Activated B cell treated with CpG ODN at 0.5 μM for 24 hours (primary cell): ENCODE measurements at regions not wholly inside any gene's neighbourhood (a gene's known extent, or its start where the extent isn't known, plus 50 kb on each side); places are given as distances from the start of the nearest gene placed in this dataset.

ENCODE experiments used
- ATAC-seq: fragments of 200-7000 bp; cut with Tn5 transposase; one replicate; pipeline ENCODE4 v1.10.0; 2021; ENCODE audit warnings: low read depth, mild to moderate bottlenecking, moderate library complexity
- CTCF ChIA-PET: fragments of 350-600 bp; sonication (Branson Sonifier 250); formaldehyde crosslinking; loops from one replicate; lab custom pipeline; 2021; ENCODE audit warnings: antibody characterized with exemption; lab: Charles Lee
- POLR2A ChIA-PET: fragments of 350-600 bp; sonication (Branson Sonifier 250); formaldehyde crosslinking; loops from one replicate; lab custom pipeline; 2021; ENCODE audit warnings: antibody characterized with exemption; lab: Charles Lee
- DNase-seq: peaks from one replicate; pipeline ENCODE4 v3.0.0; 2022
- H3K27ac Mint-ChIP-seq: one replicate; pipeline ENCODE4 v1.8.0; 2020; ENCODE audit warnings: mixed read lengths
- H3K27me3 Mint-ChIP-seq: one replicate; pipeline ENCODE4 v1.8.0; 2021; ENCODE audit warnings: mixed read lengths
- H3K36me3 Mint-ChIP-seq: one replicate; pipeline ENCODE4 v1.8.0; 2021; ENCODE audit warnings: low read depth, mixed read lengths
- H3K4me1 Mint-ChIP-seq: one replicate; pipeline ENCODE4 v1.8.0; 2021; ENCODE audit warnings: mixed read lengths
- H3K4me3 Mint-ChIP-seq: one replicate; pipeline ENCODE4 v1.8.0; 2020; ENCODE audit warnings: mild to moderate bottlenecking, mixed read lengths
- H3K9me3 Mint-ChIP-seq: one replicate; pipeline ENCODE4 v1.8.0; 2020; ENCODE audit warnings: mixed read lengths
- intact Hi-C: fragments of 100-400 bp; cut with micrococcal nuclease; formaldehyde crosslinking; loops from one replicate; pipeline ENCODE4 v1.15.1; 2024
- TF ChIP-seq, protein P1 (sequence below): fragments of 200-600 bp; IDR thresholded peaks from one replicate; pipeline ENCODE4 v1.8.0; 2022; ENCODE audit warnings: antibody characterized with exemption, mild to moderate bottlenecking

DNA sequence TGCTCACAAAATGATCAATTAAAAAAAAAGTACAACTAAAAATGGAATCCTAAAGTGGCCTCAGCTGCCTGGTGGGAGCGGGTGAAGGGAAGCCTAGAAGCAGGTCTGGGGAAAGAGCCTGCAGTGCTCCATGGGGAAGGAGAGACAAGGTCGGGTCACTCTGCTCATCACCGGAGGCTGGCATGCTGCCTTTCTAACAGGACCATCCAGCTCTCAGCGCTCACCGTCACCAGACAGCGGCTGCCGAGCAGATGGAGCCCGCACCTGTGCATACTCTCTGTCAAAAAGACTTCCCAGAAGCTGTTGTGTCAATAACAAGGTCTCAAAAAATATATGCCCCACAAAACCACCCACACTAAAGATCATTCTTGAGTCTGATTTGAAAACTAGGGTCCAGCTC, 112.8 kb downstream of the BAMBI start:
- no peaks in the 10 kb centered on the region for H3K36me3 Mint-ChIP-seq
- DNase-seq (no peak), ATAC-seq (no peak)
- H3K27ac Mint-ChIP-seq = no peak overlapping the region
- TF ChIP-seq, protein P1, sequence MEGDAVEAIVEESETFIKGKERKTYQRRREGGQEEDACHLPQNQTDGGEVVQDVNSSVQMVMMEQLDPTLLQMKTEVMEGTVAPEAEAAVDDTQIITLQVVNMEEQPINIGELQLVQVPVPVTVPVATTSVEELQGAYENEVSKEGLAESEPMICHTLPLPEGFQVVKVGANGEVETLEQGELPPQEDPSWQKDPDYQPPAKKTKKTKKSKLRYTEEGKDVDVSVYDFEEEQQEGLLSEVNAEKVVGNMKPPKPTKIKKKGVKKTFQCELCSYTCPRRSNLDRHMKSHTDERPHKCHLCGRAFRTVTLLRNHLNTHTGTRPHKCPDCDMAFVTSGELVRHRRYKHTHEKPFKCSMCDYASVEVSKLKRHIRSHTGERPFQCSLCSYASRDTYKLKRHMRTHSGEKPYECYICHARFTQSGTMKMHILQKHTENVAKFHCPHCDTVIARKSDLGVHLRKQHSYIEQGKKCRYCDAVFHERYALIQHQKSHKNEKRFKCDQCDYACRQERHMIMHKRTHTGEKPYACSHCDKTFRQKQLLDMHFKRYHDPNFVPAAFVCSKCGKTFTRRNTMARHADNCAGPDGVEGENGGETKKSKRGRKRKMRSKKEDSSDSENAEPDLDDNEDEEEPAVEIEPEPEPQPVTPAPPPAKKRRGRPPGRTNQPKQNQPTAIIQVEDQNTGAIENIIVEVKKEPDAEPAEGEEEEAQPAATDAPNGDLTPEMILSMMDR = no peak
- CTCF ChIA-PET = no interaction called here
- H3K4me3 Mint-ChIP-seq = no peak overlapping the region
- H3K9me3 Mint-ChIP-seq = no peaks in the 10 kb centered on the region
- no peaks in the 10 kb centered on the region for H3K27me3 Mint-ChIP-seq
- intact Hi-C loops = no loop called here
- H3K4me1 Mint-ChIP-seq = peaks cover 6% of the 10 kb centered on the region
- POLR2A ChIA-PET = no interaction called here

DNA sequence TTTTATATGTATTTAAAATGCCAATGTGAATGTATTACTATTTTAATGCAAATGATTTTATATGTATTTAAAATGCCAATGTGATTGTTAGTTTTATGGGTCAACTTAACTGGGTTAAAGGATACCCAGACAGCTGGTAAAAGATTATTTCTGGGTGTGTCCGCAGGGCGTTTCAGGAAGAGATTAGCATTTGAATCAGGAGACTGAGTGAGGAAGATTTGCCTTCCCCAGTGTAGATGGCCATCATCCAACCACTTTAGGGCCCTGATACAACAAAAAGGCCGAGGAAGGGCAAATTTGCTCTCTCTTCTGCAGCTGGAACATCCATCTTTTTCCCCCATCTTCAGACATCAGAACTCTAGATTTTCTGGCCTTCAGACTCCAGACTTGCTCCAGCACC, 116.2 kb downstream of the BAMBI start:
- POLR2A ChIA-PET = no interaction called here
- TF ChIP-seq, protein P1 = no peak
- H3K9me3 Mint-ChIP-seq = no peaks in the 10 kb centered on the region
- no peak overlapping the region for H3K27ac Mint-ChIP-seq
- no peak for DNase-seq
- no peak overlapping the region for H3K4me3 Mint-ChIP-seq
- H3K4me1 Mint-ChIP-seq = peaks cover 1% of the 10 kb centered on the region
- intact Hi-C loops = no loop called here
- CTCF ChIA-PET = no interaction called here
- no peak for ATAC-seq
- H3K27me3 Mint-ChIP-seq = no peaks in the 10 kb centered on the region
- H3K36me3 Mint-ChIP-seq = no peaks in the 10 kb centered on the region

DNA sequence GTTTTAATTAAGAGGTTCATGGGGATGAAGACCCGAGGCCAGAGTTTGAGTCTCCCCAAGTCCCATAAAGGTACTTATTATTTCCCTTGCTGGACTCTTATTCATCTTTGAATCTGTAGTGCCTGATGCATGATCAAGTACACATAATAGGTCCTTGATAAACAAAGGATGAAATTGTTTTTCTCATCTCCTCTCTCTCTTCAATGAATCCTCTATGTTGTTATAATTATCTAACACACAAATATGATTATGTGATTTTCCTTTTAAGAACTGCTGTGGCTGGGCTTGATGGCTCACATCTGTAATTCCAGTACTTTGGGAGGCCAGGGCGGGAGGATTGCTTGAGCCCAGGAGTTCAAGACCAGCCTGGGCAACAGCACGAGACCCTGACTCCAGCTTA, 117.7 kb downstream of the BAMBI start:
- DNase-seq (no peak), ATAC-seq (no peak)
- ChIA-PET POLR2A (no interaction called here), CTCF (no interaction called here)
- no peaks in the 10 kb centered on the region for H3K4me1 Mint-ChIP-seq
- intact Hi-C loops = no loop called here
- no peaks in the 10 kb centered on the region for H3K9me3 Mint-ChIP-seq
- H3K4me3 Mint-ChIP-seq = no peak overlapping the region
- peaks cover 2% of the 10 kb centered on the region for H3K27me3 Mint-ChIP-seq
- H3K27ac Mint-ChIP-seq = no peak overlapping the region
- TF ChIP-seq, protein P1 = no peak
- no peaks in the 10 kb centered on the region for H3K36me3 Mint-ChIP-seq

DNA sequence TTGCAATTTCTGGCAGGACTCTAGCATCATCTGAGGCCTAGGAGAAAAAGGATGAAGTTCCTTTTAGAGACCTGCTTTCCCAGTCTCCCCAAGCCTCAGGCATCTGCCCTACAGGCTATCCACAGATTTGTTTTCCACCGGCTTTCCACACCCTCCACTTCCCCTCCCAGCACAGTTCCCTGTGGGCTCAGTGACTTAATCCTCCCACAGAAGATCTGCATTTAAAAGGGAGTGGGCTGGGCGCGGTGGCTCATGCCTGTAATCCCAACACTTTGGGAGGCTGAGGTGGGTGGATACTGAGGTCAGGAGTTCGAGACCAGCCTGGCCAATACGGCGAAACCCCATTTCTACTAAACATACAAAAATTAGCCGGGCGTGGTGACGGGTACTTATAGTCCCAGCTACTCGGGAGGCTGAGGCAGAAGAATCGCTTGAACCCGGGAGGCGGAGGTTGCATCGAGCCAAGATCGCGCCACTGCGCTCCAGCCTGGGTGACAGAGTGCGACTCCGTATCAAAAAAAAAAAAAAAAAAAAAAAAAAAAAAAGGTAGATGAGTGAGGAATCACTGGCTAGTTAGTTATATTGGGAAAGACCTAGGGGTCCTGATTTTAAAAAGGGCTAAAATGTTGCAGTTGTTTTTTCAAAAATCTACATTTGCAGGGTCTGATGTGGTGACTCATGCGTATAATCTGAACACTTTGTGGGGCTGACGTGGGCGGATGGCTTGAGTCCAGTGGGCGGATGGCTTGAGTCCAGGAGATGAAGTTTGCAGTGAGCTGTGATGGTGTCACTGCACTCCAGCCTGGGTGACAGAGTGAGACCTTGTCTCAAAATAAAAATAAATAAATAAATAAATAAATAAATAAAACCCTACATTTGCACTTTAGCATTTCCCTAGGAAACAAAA, 119.5 kb downstream of the BAMBI start:
- DNase-seq (no peak), ATAC-seq (no peak)
- Mint-ChIP-seq H3K36me3 (no peaks in the 10 kb centered on the region), H3K4me3 (no peak overlapping the region), H3K9me3 (no peaks in the 10 kb centered on the region), H3K4me1 (no peaks in the 10 kb centered on the region), H3K27ac (no peak overlapping the region), H3K27me3 (peaks cover 2% of the 10 kb centered on the region)
- CTCF ChIA-PET = no interaction called here
- TF ChIP-seq, protein P1 = no peak
- POLR2A ChIA-PET = no interaction called here
- intact Hi-C loops = no loop called here

DNA sequence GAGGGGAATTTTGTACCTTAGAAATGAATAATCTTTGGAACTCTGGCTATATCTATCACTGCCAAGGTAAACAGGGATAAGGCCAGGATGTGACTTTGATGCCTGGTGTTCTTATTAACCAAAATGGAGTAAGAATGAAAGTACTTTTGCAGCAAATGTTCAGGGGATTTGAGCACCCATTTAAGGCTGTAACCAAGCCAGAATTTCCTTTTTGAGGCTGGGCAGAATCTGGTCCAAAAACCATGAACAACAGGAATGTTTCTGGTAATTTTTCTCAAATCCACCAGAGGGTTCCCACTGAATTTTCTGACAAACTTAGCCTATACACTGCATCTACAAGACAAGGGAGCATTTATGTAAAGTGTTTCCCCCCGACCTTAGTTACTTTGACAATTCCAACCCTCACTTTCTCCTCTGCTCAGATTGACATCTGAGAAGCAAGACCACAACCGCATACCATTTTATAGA, 120.6 kb downstream of the BAMBI start:
- POLR2A ChIA-PET = no interaction called here
- no peak for DNase-seq
- Mint-ChIP-seq H3K9me3 (no peaks in the 10 kb centered on the region), H3K36me3 (no peaks in the 10 kb centered on the region), H3K27me3 (peaks cover 2% of the 10 kb centered on the region), H3K27ac (no peak overlapping the region), H3K4me1 (no peaks in the 10 kb centered on the region), H3K4me3 (no peak overlapping the region)
- TF ChIP-seq, protein P1 = no peak
- no peak for ATAC-seq
- intact Hi-C loops = no loop called here
- CTCF ChIA-PET = no interaction called here
